ENCODE measurements at regions not wholly inside any gene's neighbourhood (a gene's known extent, or its start where the extent isn't known, plus 50 kb on each side); places are given as distances from the start of the nearest gene placed in this dataset.

DNA sequence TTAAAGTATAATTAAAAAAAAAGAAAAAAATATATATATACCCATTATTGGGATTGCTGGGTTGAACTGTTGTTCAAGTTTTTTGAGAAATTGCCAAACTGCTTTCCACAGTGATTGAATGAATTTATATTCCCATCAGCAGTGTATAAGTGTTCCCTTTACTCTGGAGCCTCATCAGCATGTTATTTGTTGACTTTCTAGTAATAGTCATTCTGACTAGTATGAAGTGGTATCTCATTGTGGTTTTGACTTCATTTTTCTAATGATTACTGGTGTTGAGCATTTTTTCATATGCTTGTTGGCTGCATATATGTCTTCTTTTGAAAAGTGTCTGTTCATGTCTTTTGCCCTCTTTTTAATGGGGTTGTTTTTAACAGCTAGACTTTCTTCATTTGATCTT is 1260.8 kb upstream of the GJE1 start:
- H3K4me1 ChIP-seq (ENCODE audit: low read length) = no peaks in the 10 kb centered on the region
- no peak overlapping the region for H3K9ac ChIP-seq (ENCODE audit: low read length)
- no peak for DNase-seq
- H4K20me1 ChIP-seq (ENCODE audit: insufficient read depth, low read length) = no peaks in the 10 kb centered on the region
- H3F3A ChIP-seq (ENCODE audit: insufficient read depth, low read length) = no peaks in the 10 kb centered on the region
- no peak overlapping the region for H3K4me3 ChIP-seq (ENCODE audit: low read length)
- no peaks in the 10 kb centered on the region for H3K9me3 ChIP-seq (replicated peaks; ENCODE audit: insufficient read depth, low read length)
- no peak overlapping the region for H3K4me2 ChIP-seq (ENCODE audit: low read depth, low read length)
- no peak overlapping the region for H3K27ac ChIP-seq (ENCODE audit: low read length)
- H3K9me2 ChIP-seq (replicated peaks; ENCODE audit: insufficient read depth, low read length) = no peaks in the 10 kb centered on the region
- H3K27me3 ChIP-seq (replicated peaks; ENCODE audit: insufficient read depth, low read length) = no peaks in the 10 kb centered on the region
- TF ChIP-seq EZH2phosphoT487 (IDR thresholded peaks at IDR 0.05; ENCODE audit: low read length) = no peak
- TF ChIP-seq EZH2 (optimal IDR thresholded peaks at IDR 0.05; ENCODE audit: low read depth, low read length) = no peak
- TF ChIP-seq, protein P1, sequence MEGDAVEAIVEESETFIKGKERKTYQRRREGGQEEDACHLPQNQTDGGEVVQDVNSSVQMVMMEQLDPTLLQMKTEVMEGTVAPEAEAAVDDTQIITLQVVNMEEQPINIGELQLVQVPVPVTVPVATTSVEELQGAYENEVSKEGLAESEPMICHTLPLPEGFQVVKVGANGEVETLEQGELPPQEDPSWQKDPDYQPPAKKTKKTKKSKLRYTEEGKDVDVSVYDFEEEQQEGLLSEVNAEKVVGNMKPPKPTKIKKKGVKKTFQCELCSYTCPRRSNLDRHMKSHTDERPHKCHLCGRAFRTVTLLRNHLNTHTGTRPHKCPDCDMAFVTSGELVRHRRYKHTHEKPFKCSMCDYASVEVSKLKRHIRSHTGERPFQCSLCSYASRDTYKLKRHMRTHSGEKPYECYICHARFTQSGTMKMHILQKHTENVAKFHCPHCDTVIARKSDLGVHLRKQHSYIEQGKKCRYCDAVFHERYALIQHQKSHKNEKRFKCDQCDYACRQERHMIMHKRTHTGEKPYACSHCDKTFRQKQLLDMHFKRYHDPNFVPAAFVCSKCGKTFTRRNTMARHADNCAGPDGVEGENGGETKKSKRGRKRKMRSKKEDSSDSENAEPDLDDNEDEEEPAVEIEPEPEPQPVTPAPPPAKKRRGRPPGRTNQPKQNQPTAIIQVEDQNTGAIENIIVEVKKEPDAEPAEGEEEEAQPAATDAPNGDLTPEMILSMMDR (IDR thresholded peaks at IDR 0.05; ENCODE audit: low read length) = no peak
- no peak overlapping the region for H2AFZ ChIP-seq (ENCODE audit: low read length)
- no peaks in the 10 kb centered on the region for H3K36me3 ChIP-seq (replicated peaks; ENCODE audit: insufficient read depth, low read length)
- H3K79me2 ChIP-seq (ENCODE audit: low read length) = 0 out of 2 replicates have a peak, but pooled peaks cover 7% of the 10 kb centered on the region

DNA sequence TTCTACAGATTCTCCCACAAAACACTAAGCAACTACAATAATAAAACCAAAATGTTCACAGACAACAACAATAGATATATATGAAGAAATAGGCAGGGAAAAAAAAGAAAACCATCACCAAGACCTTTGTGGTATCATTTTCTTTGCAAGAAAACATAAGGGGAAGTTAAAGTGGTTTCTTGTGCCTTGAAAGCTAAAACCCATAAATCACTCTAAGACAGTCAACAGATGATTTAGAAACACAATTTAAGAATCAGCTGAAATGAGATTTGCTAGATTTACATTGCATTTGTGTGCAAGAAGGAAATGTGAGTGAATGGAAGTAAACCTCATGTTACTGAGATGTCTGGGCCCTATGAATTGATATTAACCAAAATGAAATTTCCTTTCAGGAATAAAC is 1265.4 kb upstream of the GJE1 start:
- Histone ChIP-seq H3K27ac (ENCODE audit: low read length) (no peak overlapping the region), H3K36me3 (replicated peaks; ENCODE audit: insufficient read depth, low read length) (no peaks in the 10 kb centered on the region), H3K27me3 (replicated peaks; ENCODE audit: insufficient read depth, low read length) (no peaks in the 10 kb centered on the region), H3K9me2 (replicated peaks; ENCODE audit: insufficient read depth, low read length) (no peaks in the 10 kb centered on the region), H3K79me2 (ENCODE audit: low read length) (0 out of 2 replicates have a peak, but pooled peaks cover 4% of the 10 kb centered on the region), H2AFZ (ENCODE audit: low read length) (no peak overlapping the region), H3K4me1 (ENCODE audit: low read length) (no peaks in the 10 kb centered on the region), H3K9ac (ENCODE audit: low read length) (no peak overlapping the region), H3F3A (ENCODE audit: insufficient read depth, low read length) (no peaks in the 10 kb centered on the region), H3K4me2 (ENCODE audit: low read depth, low read length) (no peak overlapping the region), H3K9me3 (replicated peaks; ENCODE audit: insufficient read depth, low read length) (no peaks in the 10 kb centered on the region), H4K20me1 (ENCODE audit: insufficient read depth, low read length) (no peaks in the 10 kb centered on the region), H3K4me3 (ENCODE audit: low read length) (no peak overlapping the region)
- TF ChIP-seq EZH2 (optimal IDR thresholded peaks at IDR 0.05; ENCODE audit: low read depth, low read length) = no peak
- no peak for TF ChIP-seq EZH2phosphoT487 (IDR thresholded peaks at IDR 0.05; ENCODE audit: low read length)
- TF ChIP-seq, protein P1 (IDR thresholded peaks at IDR 0.05; ENCODE audit: low read length) = no peak
- DNase-seq = no peak

DNA sequence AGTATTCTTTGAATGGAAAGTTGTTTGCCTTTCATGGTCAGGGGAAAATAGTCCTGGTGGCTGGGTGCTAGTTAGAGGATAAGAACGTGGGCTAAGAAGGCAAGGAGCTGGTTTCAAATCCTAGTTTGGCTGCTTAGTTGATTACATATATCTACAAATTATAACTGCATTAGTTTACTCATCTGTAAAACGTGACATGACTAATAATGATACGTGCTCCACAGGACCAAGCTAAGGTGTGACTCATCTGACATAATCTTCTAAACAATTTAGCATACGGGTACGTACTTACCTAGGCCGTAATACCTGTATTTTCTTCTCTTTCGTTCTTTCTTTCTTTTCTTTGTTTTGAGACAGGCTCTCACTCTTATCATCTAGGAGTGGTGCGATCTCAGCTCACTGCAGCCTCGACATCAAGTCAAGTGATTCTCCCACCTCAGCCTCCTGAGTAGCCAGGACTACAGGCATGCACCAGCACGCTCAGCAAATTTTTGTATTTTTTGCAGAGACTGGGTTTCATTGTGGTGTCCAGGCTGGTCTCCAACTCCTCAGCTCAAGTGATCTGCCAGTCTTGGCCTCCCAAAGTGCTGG is 1274.2 kb upstream of the GJE1 start:
- Histone ChIP-seq H3K36me3 (replicated peaks; ENCODE audit: insufficient read depth, low read length) (no peaks in the 10 kb centered on the region), H3K4me3 (ENCODE audit: low read length) (no peak overlapping the region), H3K4me2 (ENCODE audit: low read depth, low read length) (no peak overlapping the region), H3K9me3 (replicated peaks; ENCODE audit: insufficient read depth, low read length) (no peaks in the 10 kb centered on the region), H4K20me1 (ENCODE audit: insufficient read depth, low read length) (no peaks in the 10 kb centered on the region), H3K27ac (ENCODE audit: low read length) (no peak overlapping the region), H3K4me1 (ENCODE audit: low read length) (no peaks in the 10 kb centered on the region), H3F3A (ENCODE audit: insufficient read depth, low read length) (no peaks in the 10 kb centered on the region), H3K27me3 (replicated peaks; ENCODE audit: insufficient read depth, low read length) (no peaks in the 10 kb centered on the region), H3K79me2 (ENCODE audit: low read length) (no peaks in the 10 kb centered on the region), H3K9me2 (replicated peaks; ENCODE audit: insufficient read depth, low read length) (no peaks in the 10 kb centered on the region), H2AFZ (ENCODE audit: low read length) (no peak overlapping the region), H3K9ac (ENCODE audit: low read length) (no peak overlapping the region)
- TF ChIP-seq EZH2phosphoT487 (IDR thresholded peaks at IDR 0.05; ENCODE audit: low read length) = no peak
- no peak for DNase-seq

DNA sequence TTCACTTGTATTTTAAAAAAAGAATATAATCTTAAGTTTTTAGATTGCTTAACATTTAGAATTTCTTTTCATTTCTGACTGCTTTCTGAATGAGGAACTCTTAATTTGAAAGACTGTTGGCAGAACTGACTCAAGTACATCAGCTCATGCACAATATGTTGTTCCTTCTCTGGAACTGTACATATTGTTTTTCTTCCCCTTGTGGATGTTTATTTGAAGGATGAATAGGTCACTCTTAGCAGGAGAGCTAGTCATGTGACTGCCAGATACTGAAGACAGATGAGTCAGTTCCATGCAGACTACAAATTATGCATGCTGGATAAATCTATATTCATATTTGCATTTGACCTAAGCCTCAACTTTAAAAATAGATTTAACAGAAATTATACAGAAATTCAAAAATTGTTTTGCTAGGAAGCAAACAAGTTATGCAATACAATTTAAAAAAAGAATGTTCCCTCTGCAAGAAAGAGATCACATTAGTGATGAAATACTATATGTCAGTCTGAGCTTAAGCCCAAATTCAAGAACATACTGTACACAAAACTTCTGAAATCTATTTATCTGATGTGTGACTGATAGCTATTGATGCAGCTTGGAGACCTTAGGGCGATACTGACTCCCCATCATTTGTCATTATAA is 1274.9 kb upstream of the GJE1 start:
- H3K4me1 ChIP-seq (ENCODE audit: low read length) = no peaks in the 10 kb centered on the region
- no peak overlapping the region for H3K4me2 ChIP-seq (ENCODE audit: low read depth, low read length)
- no peaks in the 10 kb centered on the region for H4K20me1 ChIP-seq (ENCODE audit: insufficient read depth, low read length)
- H3K27me3 ChIP-seq (replicated peaks; ENCODE audit: insufficient read depth, low read length) = no peaks in the 10 kb centered on the region
- no peaks in the 10 kb centered on the region for H3K9me2 ChIP-seq (replicated peaks; ENCODE audit: insufficient read depth, low read length)
- H3K9ac ChIP-seq (ENCODE audit: low read length) = no peak overlapping the region
- H2AFZ ChIP-seq (ENCODE audit: low read length) = no peak overlapping the region
- no peaks in the 10 kb centered on the region for H3K79me2 ChIP-seq (ENCODE audit: low read length)
- H3K4me3 ChIP-seq (ENCODE audit: low read length) = no peak overlapping the region
- H3K27ac ChIP-seq (ENCODE audit: low read length) = no peak overlapping the region
- no peaks in the 10 kb centered on the region for H3K9me3 ChIP-seq (replicated peaks; ENCODE audit: insufficient read depth, low read length)
- DNase-seq = no peak
- H3K36me3 ChIP-seq (replicated peaks; ENCODE audit: insufficient read depth, low read length) = no peaks in the 10 kb centered on the region
- H3F3A ChIP-seq (ENCODE audit: insufficient read depth, low read length) = no peaks in the 10 kb centered on the region
- TF ChIP-seq, protein P1 (IDR thresholded peaks at IDR 0.05; ENCODE audit: low read length) = no peak
- TF ChIP-seq EZH2phosphoT487 (IDR thresholded peaks at IDR 0.05; ENCODE audit: low read length) = no peak
- no peak for TF ChIP-seq EZH2 (optimal IDR thresholded peaks at IDR 0.05; ENCODE audit: low read depth, low read length)
